GM23338 (cell line): ENCODE measurements at regions not wholly inside any gene's neighbourhood (a gene's known extent, or its start where the extent isn't known, plus 50 kb on each side); places are given as distances from the start of the nearest gene placed in this dataset.

Source experiments
- ATAC-seq: fragments of 200-7000 bp; cut with Tn5 transposase; 3 replicates; pipeline ENCODE4 v1.9.1; 2020
- DNase-seq: peaks from one replicate; pipeline ENCODE4 v3.0.0-alpha.2; 2015; ENCODE audit warnings: low spot score
- H2AFZ ChIP-seq: fragments of 200-600 bp; sonication (generic); 2 replicates; pipeline ENCODE4 v1.8.0; 2016; ENCODE audit warnings: antibody characterized with exemption, mild to moderate bottlenecking, moderate library complexity
- H3F3A ChIP-seq: fragments of 200-600 bp; sonication (generic); replicated peaks from 2 replicates; pipeline ENCODE4 v1.8.0; 2017; ENCODE audit warnings: antibody characterized with exemption, mixed run types, low read depth
- H3K27ac ChIP-seq: fragments of 200-600 bp; sonication (generic); 2 replicates; pipeline ENCODE4 v1.6.1; 2016; ENCODE audit warnings: low read depth
- H3K27me3 ChIP-seq: fragments of 200-600 bp; sonication (generic); 2 replicates; pipeline ENCODE4 v1.8.0; 2016; ENCODE audit warnings: mild to moderate bottlenecking, mixed run types, moderate library complexity; ENCODE audit not compliant: insufficient read depth
- H3K36me3 ChIP-seq: fragments of 200-600 bp; sonication (generic); 2 replicates; pipeline ENCODE4 v1.8.0; 2016; ENCODE audit warnings: mild to moderate bottlenecking; ENCODE audit not compliant: insufficient read depth
- H3K4me1 ChIP-seq: fragments of 200-600 bp; sonication (generic); 2 replicates; pipeline ENCODE4 v1.8.0; 2016; ENCODE audit warnings: mild to moderate bottlenecking, moderate library complexity; ENCODE audit not compliant: insufficient read depth
- H3K4me2 ChIP-seq: fragments of 200-600 bp; sonication (generic); 2 replicates; pipeline ENCODE4 v1.7.1; 2017; ENCODE audit warnings: mixed run types
- H3K4me3 ChIP-seq: fragments of 200-600 bp; sonication (generic); 2 replicates; pipeline ENCODE4 v1.6.1; 2016; ENCODE audit warnings: mixed run types
- H3K79me2 ChIP-seq: fragments of 200-600 bp; sonication (generic); replicated peaks from 2 replicates; pipeline ENCODE4 v1.8.0; 2017; ENCODE audit warnings: mild to moderate bottlenecking; ENCODE audit not compliant: insufficient read depth
- H3K9me2 ChIP-seq: fragments of 200-600 bp; sonication (generic); 2 replicates; pipeline ENCODE4 v1.8.0; 2017; ENCODE audit not compliant: insufficient read depth
- H4K20me1 ChIP-seq: fragments of 200-600 bp; sonication (generic); replicated peaks from 2 replicates; pipeline ENCODE4 v1.8.0; 2017; ENCODE audit warnings: mild to moderate bottlenecking; ENCODE audit not compliant: insufficient read depth
- H3K27ac Mint-ChIP-seq: 2 replicates; pipeline ENCODE4 v1.8.0; 2020; ENCODE audit warnings: inconsistent platforms, mild to moderate bottlenecking, moderate library complexity, mixed read lengths
- H3K27me3 Mint-ChIP-seq: 3 replicates; pipeline ENCODE4 v1.8.0; 2022; ENCODE audit warnings: low read depth, mild to moderate bottlenecking, moderate library complexity, mixed read lengths, inconsistent platforms; ENCODE audit not compliant: insufficient read depth, poor library complexity
- H3K36me3 Mint-ChIP-seq: 3 replicates; pipeline ENCODE4 v1.8.0; 2021; ENCODE audit warnings: low read depth, mild to moderate bottlenecking, inconsistent platforms, moderate library complexity, mixed read lengths
- H3K4me1 Mint-ChIP-seq: 3 replicates; pipeline ENCODE4 v1.8.0; 2020; ENCODE audit warnings: mild to moderate bottlenecking, inconsistent platforms, mixed read lengths
- H3K4me3 Mint-ChIP-seq: 3 replicates; pipeline ENCODE4 v1.8.0; 2021; ENCODE audit warnings: moderate library complexity, mild to moderate bottlenecking, inconsistent platforms, mixed read lengths
- H3K9me3 Mint-ChIP-seq: 3 replicates; pipeline ENCODE4 v1.8.0; 2020; ENCODE audit warnings: moderate library complexity, mild to moderate bottlenecking, inconsistent platforms, mixed read lengths
- CREB1 ChIP-seq: fragments of 250-450 bp; sonication (Bioruptor Pico); IDR thresholded peaks from 2 replicates; pipeline ENCODE4 v1.5.0; 2020; ENCODE audit warnings: low read depth, mild to moderate bottlenecking, moderate library complexity
- ETS1 ChIP-seq: IDR thresholded peaks from 2 replicates; pipeline ENCODE4 v1.6.1; 2016; ENCODE audit warnings: antibody characterized with exemption
- EZH2 ChIP-seq: fragments of 200-600 bp; sonication (generic); IDR thresholded peaks from one replicate; pipeline ENCODE4 v1.8.0; 2017; ENCODE audit warnings: antibody characterized with exemption, mild to moderate bottlenecking, low read depth; ENCODE audit not compliant: unreplicated experiment
- EZH2phosphoT487 ChIP-seq: fragments of 200-600 bp; sonication (generic); IDR thresholded peaks from one replicate; pipeline ENCODE4 v1.8.1; 2018; ENCODE audit warnings: antibody characterized with exemption; ENCODE audit not compliant: unreplicated experiment
- JUNB ChIP-seq: IDR thresholded peaks from one replicate; pipeline ENCODE4 v1.6.1; 2016; ENCODE audit warnings: antibody characterized with exemption; ENCODE audit not compliant: unreplicated experiment
- NANOG ChIP-seq: IDR thresholded peaks from 2 replicates; pipeline ENCODE4 v1.6.1; 2016; ENCODE audit warnings: antibody characterized with exemption, borderline replicate concordance
- POLR2AphosphoS5 ChIP-seq: IDR thresholded peaks from 2 replicates; pipeline ENCODE4 v1.6.1; 2016; ENCODE audit warnings: antibody characterized with exemption, low read depth
- STAT1 ChIP-seq: IDR thresholded peaks from one replicate; pipeline ENCODE4 v1.6.1; 2016; ENCODE audit warnings: antibody characterized with exemption; ENCODE audit not compliant: unreplicated experiment
- ZNF114 ChIP-seq: fragments of 250-450 bp; sonication (Bioruptor Pico); IDR thresholded peaks from 2 replicates; pipeline ENCODE4 v1.5.0; 2020; ENCODE audit warnings: mild to moderate bottlenecking, moderate library complexity
- ZNF331 ChIP-seq: fragments of 250-450 bp; sonication (Bioruptor Pico); IDR thresholded peaks from 2 replicates; pipeline ENCODE4 v1.5.0; 2020; ENCODE audit warnings: low read depth, mild to moderate bottlenecking, moderate library complexity
- ZNF462 ChIP-seq: fragments of 250-450 bp; sonication (Bioruptor Pico); IDR thresholded peaks from 2 replicates; pipeline ENCODE4 v1.5.0; 2020; ENCODE audit warnings: mild to moderate bottlenecking, moderate library complexity
- TF ChIP-seq, protein P1 (sequence below): IDR thresholded peaks from one replicate; pipeline ENCODE4 v1.6.1; 2018; ENCODE audit warnings: antibody characterized with exemption; ENCODE audit not compliant: unreplicated experiment
- TF ChIP-seq, protein P2 (sequence below), 2 experiments: fragments of 200-600 bp in 1 of 2; sonication (generic) in 1 of 2; conservative IDR thresholded peaks; 2 replicates each; pipeline versions ENCODE4 v1.5.1 to v1.6.1; 2016 to 2017; ENCODE audit warnings: antibody characterized with exemption in 2 of 2, low read depth in 2 of 2, mild to moderate bottlenecking in 2 of 2, moderate library complexity in 1 of 2

- Mint-ChIP-seq H3K4me1 (peaks cover 13% of the 10 kb centered on the region; the same call in 2 of the 3 replicates), H3K27ac (no peak overlapping the region), H3K4me3 (no peak overlapping the region), H3K9me3 (no peaks in the 10 kb centered on the region), H3K27me3 (no peaks in the 10 kb centered on the region), H3K36me3 (no peaks in the 10 kb centered on the region)
- peaks cover 7% of the 10 kb centered on the region; the same call in 1 of the 2 replicates for H3K4me1 ChIP-seq
- H3K9me2 ChIP-seq, result no peaks in the 10 kb centered on the region
- H3F3A ChIP-seq, result no peaks in the 10 kb centered on the region
- no peaks in the 10 kb centered on the region for H3K79me2 ChIP-seq
- H3K27me3 ChIP-seq, result no peaks in the 10 kb centered on the region
- no peaks in the 10 kb centered on the region for H3K36me3 ChIP-seq
- H2AFZ ChIP-seq, result no peak overlapping the region
- DNase-seq (no peak), ATAC-seq (no peak)
- no peaks in the 10 kb centered on the region for H4K20me1 ChIP-seq
- H3K27ac ChIP-seq, result no peak overlapping the region
- TF ChIP-seq, protein P1, sequence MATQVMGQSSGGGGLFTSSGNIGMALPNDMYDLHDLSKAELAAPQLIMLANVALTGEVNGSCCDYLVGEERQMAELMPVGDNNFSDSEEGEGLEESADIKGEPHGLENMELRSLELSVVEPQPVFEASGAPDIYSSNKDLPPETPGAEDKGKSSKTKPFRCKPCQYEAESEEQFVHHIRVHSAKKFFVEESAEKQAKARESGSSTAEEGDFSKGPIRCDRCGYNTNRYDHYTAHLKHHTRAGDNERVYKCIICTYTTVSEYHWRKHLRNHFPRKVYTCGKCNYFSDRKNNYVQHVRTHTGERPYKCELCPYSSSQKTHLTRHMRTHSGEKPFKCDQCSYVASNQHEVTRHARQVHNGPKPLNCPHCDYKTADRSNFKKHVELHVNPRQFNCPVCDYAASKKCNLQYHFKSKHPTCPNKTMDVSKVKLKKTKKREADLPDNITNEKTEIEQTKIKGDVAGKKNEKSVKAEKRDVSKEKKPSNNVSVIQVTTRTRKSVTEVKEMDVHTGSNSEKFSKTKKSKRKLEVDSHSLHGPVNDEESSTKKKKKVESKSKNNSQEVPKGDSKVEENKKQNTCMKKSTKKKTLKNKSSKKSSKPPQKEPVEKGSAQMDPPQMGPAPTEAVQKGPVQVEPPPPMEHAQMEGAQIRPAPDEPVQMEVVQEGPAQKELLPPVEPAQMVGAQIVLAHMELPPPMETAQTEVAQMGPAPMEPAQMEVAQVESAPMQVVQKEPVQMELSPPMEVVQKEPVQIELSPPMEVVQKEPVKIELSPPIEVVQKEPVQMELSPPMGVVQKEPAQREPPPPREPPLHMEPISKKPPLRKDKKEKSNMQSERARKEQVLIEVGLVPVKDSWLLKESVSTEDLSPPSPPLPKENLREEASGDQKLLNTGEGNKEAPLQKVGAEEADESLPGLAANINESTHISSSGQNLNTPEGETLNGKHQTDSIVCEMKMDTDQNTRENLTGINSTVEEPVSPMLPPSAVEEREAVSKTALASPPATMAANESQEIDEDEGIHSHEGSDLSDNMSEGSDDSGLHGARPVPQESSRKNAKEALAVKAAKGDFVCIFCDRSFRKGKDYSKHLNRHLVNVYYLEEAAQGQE, result no peak
- TF ChIP-seq NANOG, result no peak
- no peak for TF ChIP-seq STAT1
- TF ChIP-seq, protein P2, sequence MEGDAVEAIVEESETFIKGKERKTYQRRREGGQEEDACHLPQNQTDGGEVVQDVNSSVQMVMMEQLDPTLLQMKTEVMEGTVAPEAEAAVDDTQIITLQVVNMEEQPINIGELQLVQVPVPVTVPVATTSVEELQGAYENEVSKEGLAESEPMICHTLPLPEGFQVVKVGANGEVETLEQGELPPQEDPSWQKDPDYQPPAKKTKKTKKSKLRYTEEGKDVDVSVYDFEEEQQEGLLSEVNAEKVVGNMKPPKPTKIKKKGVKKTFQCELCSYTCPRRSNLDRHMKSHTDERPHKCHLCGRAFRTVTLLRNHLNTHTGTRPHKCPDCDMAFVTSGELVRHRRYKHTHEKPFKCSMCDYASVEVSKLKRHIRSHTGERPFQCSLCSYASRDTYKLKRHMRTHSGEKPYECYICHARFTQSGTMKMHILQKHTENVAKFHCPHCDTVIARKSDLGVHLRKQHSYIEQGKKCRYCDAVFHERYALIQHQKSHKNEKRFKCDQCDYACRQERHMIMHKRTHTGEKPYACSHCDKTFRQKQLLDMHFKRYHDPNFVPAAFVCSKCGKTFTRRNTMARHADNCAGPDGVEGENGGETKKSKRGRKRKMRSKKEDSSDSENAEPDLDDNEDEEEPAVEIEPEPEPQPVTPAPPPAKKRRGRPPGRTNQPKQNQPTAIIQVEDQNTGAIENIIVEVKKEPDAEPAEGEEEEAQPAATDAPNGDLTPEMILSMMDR (conservative IDR thresholded peaks at IDR 0.05; ENCODE audit: low read depth in 2 of 2), result no peak
- no peak for TF ChIP-seq JUNB
- TF ChIP-seq ZNF462 (CRISPR knock-in tag), result no peak
- no peak for TF ChIP-seq EZH2
- TF ChIP-seq ZNF331, result no peak
- TF ChIP-seq POLR2AphosphoS5, result no peak
- TF ChIP-seq ZNF114 (CRISPR knock-in tag), result no peak
- no peak for TF ChIP-seq CREB1 (CRISPR knock-in tag)
- no peak for TF ChIP-seq ETS1
- no peak for TF ChIP-seq EZH2phosphoT487
- no peak overlapping the region for H3K4me2 ChIP-seq
- H3K4me3 ChIP-seq, result no peak overlapping the region
Measured at GRCh38 chr6:77245026-77245425, 218.3 kb downstream of the HTR1B start.
